ENCODE measurements at regions not wholly inside any gene's neighbourhood (a gene's known extent, or its start where the extent isn't known, plus 50 kb on each side); places are given as distances from the start of the nearest gene placed in this dataset.

DNA sequence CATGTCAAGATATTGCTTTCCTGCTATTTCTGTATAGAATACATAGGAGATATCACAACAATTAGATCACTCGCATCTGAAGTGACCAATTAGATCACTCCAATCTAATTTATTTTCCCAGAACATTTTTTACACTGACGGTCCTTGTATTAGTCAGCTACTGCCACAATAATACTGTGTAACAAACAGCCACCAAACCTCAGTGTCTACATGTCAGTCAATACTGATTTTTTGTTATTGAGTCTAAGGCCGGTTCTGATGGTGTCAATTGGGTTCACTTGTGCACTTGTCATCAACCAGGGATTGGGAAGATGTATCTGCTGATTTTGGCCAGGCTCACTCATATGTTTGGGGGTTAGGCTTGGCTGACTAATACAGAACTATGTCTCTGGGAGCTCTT is 275.9 kb upstream of the NFE2L3 start:
- POLR2A ChIA-PET: no interaction called here
- Histone ChIP-seq H4K20me1 (ENCODE audit: control insufficient read depth, insufficient read depth, low read length, poor library complexity, severe bottlenecking) (no peaks in the 10 kb centered on the region), H3K9ac (ENCODE audit: low read length) (no peak overlapping the region), H3K4me2 (replicated peaks; ENCODE audit: low read depth, low read length, poor library complexity, severe bottlenecking) (no peak overlapping the region), H3K4me1 (ENCODE audit: control insufficient read depth in 2 of 2, insufficient read depth in 2 of 2, low read length in 2 of 2) (no peaks in the 10 kb centered on the region), H3K36me3 (replicated peaks in 1 of 2; ENCODE audit: control extremely low read depth in 1 of 2, control insufficient read depth in 1 of 2, extremely low read depth in 1 of 2, insufficient read depth in 2 of 2, low read length in 1 of 2) (no peaks in the 10 kb centered on the region), H3K27me3 (replicated peaks in 1 of 4; ENCODE audit: control extremely low read depth in 1 of 4, control insufficient read depth in 3 of 4, insufficient read depth in 4 of 4, low read length in 3 of 4) (peaks cover 0 to 23% (median 9%) of the 10 kb centered on the region in 4 experiments), H3K27ac (ENCODE audit: low read length in 2 of 2) (no peak overlapping the region), H2AFZ (ENCODE audit: insufficient read depth, low read depth, low read length, poor library complexity, severe bottlenecking) (no peak overlapping the region), H3K79me2 (ENCODE audit: control insufficient read depth, insufficient read depth, low read length) (no peaks in the 10 kb centered on the region), H3K4me3 (ENCODE audit: control extremely low read depth in 1 of 5, extremely low read depth in 1 of 5, insufficient read depth in 1 of 5, low read depth in 2 of 5, low read length in 4 of 5) (no peak overlapping the region), H3K9me3 (ENCODE audit: control extremely low read depth in 1 of 3, control insufficient read depth in 2 of 3, insufficient read depth in 1 of 3, low read length in 2 of 3) (no peaks in the 10 kb centered on the region)
- WGBS (ENCODE audit: insufficient coverage): 80% methylated on average over 1 of the region's 3 CpGs
- TF ChIP-seq EZH2 (IDR thresholded peaks at IDR 0.05; ENCODE audit: borderline replicate concordance, insufficient read depth, low read depth, low read length, poor library complexity, severe bottlenecking): no peak
- TF ChIP-seq, protein P1, sequence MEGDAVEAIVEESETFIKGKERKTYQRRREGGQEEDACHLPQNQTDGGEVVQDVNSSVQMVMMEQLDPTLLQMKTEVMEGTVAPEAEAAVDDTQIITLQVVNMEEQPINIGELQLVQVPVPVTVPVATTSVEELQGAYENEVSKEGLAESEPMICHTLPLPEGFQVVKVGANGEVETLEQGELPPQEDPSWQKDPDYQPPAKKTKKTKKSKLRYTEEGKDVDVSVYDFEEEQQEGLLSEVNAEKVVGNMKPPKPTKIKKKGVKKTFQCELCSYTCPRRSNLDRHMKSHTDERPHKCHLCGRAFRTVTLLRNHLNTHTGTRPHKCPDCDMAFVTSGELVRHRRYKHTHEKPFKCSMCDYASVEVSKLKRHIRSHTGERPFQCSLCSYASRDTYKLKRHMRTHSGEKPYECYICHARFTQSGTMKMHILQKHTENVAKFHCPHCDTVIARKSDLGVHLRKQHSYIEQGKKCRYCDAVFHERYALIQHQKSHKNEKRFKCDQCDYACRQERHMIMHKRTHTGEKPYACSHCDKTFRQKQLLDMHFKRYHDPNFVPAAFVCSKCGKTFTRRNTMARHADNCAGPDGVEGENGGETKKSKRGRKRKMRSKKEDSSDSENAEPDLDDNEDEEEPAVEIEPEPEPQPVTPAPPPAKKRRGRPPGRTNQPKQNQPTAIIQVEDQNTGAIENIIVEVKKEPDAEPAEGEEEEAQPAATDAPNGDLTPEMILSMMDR (IDR thresholded peaks at IDR 0.05): no peak
- Mint-ChIP-seq H3K27ac (no peak overlapping the region), H3K27me3 (peaks cover 61% of the 10 kb centered on the region), H3K9me3 (ENCODE audit: insufficient read depth) (no peaks in the 10 kb centered on the region), H3K4me3 (no peak overlapping the region), H3K4me1 (peaks cover 4% of the 10 kb centered on the region)
- no peak for ATAC-seq (ENCODE audit: low read depth)
- CTCF ChIA-PET: interaction anchor here (1.1 kb wide), 1 partner anchor 788 kb away, joined by 3 read pairs; no protein-coding TSS in a partner anchor
- intact Hi-C loops (cut with micrococcal nuclease): no loop called here
- no peak for DNase-seq

DNA sequence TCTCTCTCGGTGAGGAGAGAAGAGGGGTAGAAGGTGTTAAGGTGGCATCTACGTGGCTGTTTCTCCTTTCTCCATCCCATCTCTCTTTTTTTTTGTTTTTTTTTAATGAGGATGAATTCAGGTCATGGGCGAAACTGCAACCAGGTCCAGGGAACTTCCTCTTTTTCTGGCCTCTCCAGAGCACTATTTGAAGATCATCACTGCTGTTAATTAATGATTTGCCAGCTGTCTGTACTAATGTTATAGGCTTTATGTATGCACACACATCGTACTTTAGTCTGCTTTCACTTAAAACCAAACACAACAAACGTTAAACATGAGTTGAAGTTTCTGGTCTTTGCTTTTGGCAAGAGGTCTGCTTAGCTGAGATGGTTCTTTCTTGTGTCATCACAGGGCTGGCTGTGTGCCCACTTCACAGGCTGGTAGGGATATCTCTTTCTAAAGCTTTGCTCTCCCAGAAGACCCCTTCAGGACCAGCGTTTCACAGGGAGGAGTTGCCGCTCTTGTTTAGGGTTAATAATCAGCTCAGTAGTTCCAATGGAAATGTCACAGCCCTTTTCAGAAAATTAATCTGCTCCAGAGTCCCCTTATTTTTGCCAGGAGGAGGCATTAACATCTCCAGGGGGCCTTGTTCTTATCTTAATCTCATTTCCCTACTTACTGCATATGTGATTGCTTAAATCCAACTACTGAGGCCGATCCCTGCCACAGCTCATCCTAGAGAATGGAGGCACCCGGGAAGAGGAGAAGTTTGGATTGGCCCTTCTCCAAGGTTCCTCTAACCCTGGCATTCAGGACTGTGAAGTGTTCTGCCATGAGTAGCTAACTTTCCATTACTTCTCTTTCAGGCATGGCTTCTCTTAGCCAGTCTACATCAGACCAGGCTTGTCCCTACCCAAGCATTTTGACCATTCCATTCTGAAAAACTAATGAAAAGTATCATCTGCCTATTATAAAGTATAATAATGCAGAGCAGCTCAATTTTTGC is 273.9 kb upstream of the NFE2L3 start:
- no peak overlapping the region for H3K4me3 Mint-ChIP-seq
- Histone ChIP-seq H3K27me3 (replicated peaks in 1 of 4; ENCODE audit: control extremely low read depth in 1 of 4, control insufficient read depth in 3 of 4, insufficient read depth in 4 of 4, low read length in 3 of 4) (peaks cover 0 to 23% (median 11%) of the 10 kb centered on the region in 4 experiments), H3K27ac (ENCODE audit: low read length in 2 of 2) (no peak overlapping the region), H3K36me3 (replicated peaks in 1 of 2; ENCODE audit: control extremely low read depth in 1 of 2, control insufficient read depth in 1 of 2, extremely low read depth in 1 of 2, insufficient read depth in 2 of 2, low read length in 1 of 2) (no peaks in the 10 kb centered on the region), H3K79me2 (ENCODE audit: control insufficient read depth, insufficient read depth, low read length) (no peaks in the 10 kb centered on the region), H3K4me1 (ENCODE audit: control insufficient read depth in 2 of 2, insufficient read depth in 2 of 2, low read length in 2 of 2) (no peaks in the 10 kb centered on the region), H3K4me2 (replicated peaks; ENCODE audit: low read depth, low read length, poor library complexity, severe bottlenecking) (no peak overlapping the region), H3K9ac (ENCODE audit: low read length) (no peak overlapping the region), H3K4me3 (ENCODE audit: control extremely low read depth in 1 of 5, extremely low read depth in 1 of 5, insufficient read depth in 1 of 5, low read depth in 2 of 5, low read length in 4 of 5) (no peak overlapping the region), H4K20me1 (ENCODE audit: control insufficient read depth, insufficient read depth, low read length, poor library complexity, severe bottlenecking) (no peaks in the 10 kb centered on the region), H3K9me3 (ENCODE audit: control extremely low read depth in 1 of 3, control insufficient read depth in 2 of 3, insufficient read depth in 1 of 3, low read length in 2 of 3) (no peaks in the 10 kb centered on the region), H2AFZ (ENCODE audit: insufficient read depth, low read depth, low read length, poor library complexity, severe bottlenecking) (no peak overlapping the region)
- POLR2A ChIA-PET: no interaction called here
- peaks cover 4% of the 10 kb centered on the region for H3K4me1 Mint-ChIP-seq
- CTCF ChIA-PET: interaction anchor here (0.7 to 3.3 kb wide), 4 partner anchors 10 to 184 kb away, joined by 3 to 10 read pairs (median 4); no protein-coding TSS in a partner anchor
- no peak overlapping the region for H3K27ac Mint-ChIP-seq
- no CpG with 5 or more reads among the region's 9 CpGs for WGBS (ENCODE audit: insufficient coverage)
- intact Hi-C loops (cut with micrococcal nuclease): no loop called here
- DNase-seq: peak; percentile 20
- H3K9me3 Mint-ChIP-seq (ENCODE audit: insufficient read depth): no peaks in the 10 kb centered on the region
- ATAC-seq (ENCODE audit: low read depth): no peak
- H3K27me3 Mint-ChIP-seq: peaks cover 55% of the 10 kb centered on the region
- TF ChIP-seq, protein P1 (IDR thresholded peaks at IDR 0.05): no peak
- TF ChIP-seq EZH2 (IDR thresholded peaks at IDR 0.05; ENCODE audit: borderline replicate concordance, insufficient read depth, low read depth, low read length, poor library complexity, severe bottlenecking): no peak
